C4-2B (cell line): ENCODE measurements at regions not wholly inside any gene's neighbourhood (a gene's known extent, or its start where the extent isn't known, plus 50 kb on each side); places are given as distances from the start of the nearest gene placed in this dataset.
"Not testable (repeated sequence)": the region's sequence is repeated elsewhere in the genome, so short reads cannot be mapped to it uniquely, and the experiment has no call there.

Experiments
- H3K27ac ChIP-seq: fragments of 450-650 bp; 2 replicates; pipeline ENCODE4 v1.5.1; 2017
- CTCF ChIP-seq: fragments of 450-650 bp; conservative IDR thresholded peaks from 2 replicates; pipeline ENCODE4 v1.5.1; 2017; ENCODE audit warnings: mild to moderate bottlenecking
- ZFX ChIP-seq: fragments of 450-650 bp; IDR thresholded peaks from 2 replicates; pipeline ENCODE4 v1.6.1; 2017

- no peak overlapping the region for H3K27ac ChIP-seq
- no peak for TF ChIP-seq ZFX
- TF ChIP-seq CTCF = no peak
Measured at GRCh38 chrX:140274811-140275525, 229.9 kb downstream of the SOX3 start.

- no peak overlapping the region for H3K27ac ChIP-seq
- TF ChIP-seq CTCF (no peak), ZFX (no peak)
Measured at GRCh38 chrX:140273921-140274320, 230.9 kb downstream of the SOX3 start.

- H3K27ac ChIP-seq = no peak overlapping the region
- TF ChIP-seq CTCF = no peak
- TF ChIP-seq ZFX = no peak
Measured at GRCh38 chrX:140250391-140250790, 254.5 kb downstream of the SOX3 start.

GRCh38 chrX:140249088-140249487, 255.8 kb downstream of the SOX3 start:
- TF ChIP-seq ZFX = no peak
- TF ChIP-seq CTCF = no peak
- H3K27ac ChIP-seq = no peak overlapping the region

- TF ChIP-seq ZFX = no peak
- TF ChIP-seq CTCF = no peak
- H3K27ac ChIP-seq = no peak overlapping the region
Measured at GRCh38 chrX:140229191-140229590, 263.9 kb upstream of the CXorf66 start.

GRCh38 chrX:140226037-140226436, 260.7 kb upstream of the CXorf66 start:
- not testable (repeated sequence) for H3K27ac ChIP-seq

- H3K27ac ChIP-seq = not testable (repeated sequence)
Measured at GRCh38 chrX:140215894-140216293, 250.6 kb upstream of the CXorf66 start.

- not testable (repeated sequence) for H3K27ac ChIP-seq
Measured at GRCh38 chrX:140214518-140214917, 249.2 kb upstream of the CXorf66 start.

- no peak overlapping the region for H3K27ac ChIP-seq
- TF ChIP-seq ZFX (no peak), CTCF (no peak)
Measured at GRCh38 chrX:140206657-140207056, 241.3 kb upstream of the CXorf66 start.
